Neural cell (in vitro differentiated cells): ENCODE measurements at regions not wholly inside any gene's neighbourhood (a gene's known extent, or its start where the extent isn't known, plus 50 kb on each side); places are given as distances from the start of the nearest gene placed in this dataset.

Experiments
- EZH2 ChIP-seq: fragments of 200-600, 300-800 bp; shearing (Covaris generic), sonication (generic); IDR thresholded peaks from 2 replicates; pipeline ENCODE4 v1.6.1; 2014; ENCODE audit warnings: antibody characterized with exemption, low read length, borderline replicate concordance, mild to moderate bottlenecking; ENCODE audit not compliant: insufficient read depth, poor library complexity, severe bottlenecking
- TAF1 ChIP-seq: IDR thresholded peaks from 2 replicates; pipeline ENCODE4 v1.6.1; 2012; ENCODE audit warnings: low read depth
- TF ChIP-seq, protein P1 (sequence below): fragments of 450-650 bp; IDR thresholded peaks from 2 replicates; pipeline ENCODE4 v1.5.1; 2014; ENCODE audit warnings: antibody characterized with exemption, mild to moderate bottlenecking, moderate library complexity; ENCODE audit not compliant: poor library complexity, severe bottlenecking

DNA sequence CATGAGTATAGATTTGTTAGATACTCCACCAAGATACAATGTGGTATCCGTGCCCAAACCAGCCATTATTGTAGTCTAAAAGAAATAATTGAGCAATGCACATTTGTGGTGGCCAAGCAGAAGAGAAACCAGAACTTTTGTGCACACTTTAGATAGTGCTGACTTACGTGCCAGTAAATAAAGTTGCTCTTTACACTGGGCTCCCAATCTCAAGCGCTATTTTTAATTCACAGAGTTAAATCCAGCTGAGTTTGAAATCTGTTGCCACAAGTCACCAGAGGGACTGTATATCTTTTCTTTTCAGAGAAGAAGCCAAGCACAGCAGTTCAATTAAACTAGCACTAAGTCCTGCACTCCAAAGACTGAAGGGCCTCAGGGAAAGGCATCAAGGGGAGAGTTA, 680.4 kb downstream of the TDRD15 start:
- TF ChIP-seq, protein P1, sequence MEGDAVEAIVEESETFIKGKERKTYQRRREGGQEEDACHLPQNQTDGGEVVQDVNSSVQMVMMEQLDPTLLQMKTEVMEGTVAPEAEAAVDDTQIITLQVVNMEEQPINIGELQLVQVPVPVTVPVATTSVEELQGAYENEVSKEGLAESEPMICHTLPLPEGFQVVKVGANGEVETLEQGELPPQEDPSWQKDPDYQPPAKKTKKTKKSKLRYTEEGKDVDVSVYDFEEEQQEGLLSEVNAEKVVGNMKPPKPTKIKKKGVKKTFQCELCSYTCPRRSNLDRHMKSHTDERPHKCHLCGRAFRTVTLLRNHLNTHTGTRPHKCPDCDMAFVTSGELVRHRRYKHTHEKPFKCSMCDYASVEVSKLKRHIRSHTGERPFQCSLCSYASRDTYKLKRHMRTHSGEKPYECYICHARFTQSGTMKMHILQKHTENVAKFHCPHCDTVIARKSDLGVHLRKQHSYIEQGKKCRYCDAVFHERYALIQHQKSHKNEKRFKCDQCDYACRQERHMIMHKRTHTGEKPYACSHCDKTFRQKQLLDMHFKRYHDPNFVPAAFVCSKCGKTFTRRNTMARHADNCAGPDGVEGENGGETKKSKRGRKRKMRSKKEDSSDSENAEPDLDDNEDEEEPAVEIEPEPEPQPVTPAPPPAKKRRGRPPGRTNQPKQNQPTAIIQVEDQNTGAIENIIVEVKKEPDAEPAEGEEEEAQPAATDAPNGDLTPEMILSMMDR = no peak
- TF ChIP-seq EZH2 (no peak), TAF1 (no peak)
